Ureter (tissue), 1 donor: ENCODE measurements at regions not wholly inside any gene's neighbourhood (a gene's known extent, or its start where the extent isn't known, plus 50 kb on each side); places are given as distances from the start of the nearest gene placed in this dataset.

Experiments
- DNase-seq: peaks from one replicate; pipeline ENCODE4 v3.0.0-alpha.2; 2020; ENCODE audit warnings: low spot score
- donor health status: DM: yes; HTN: yes; CAD: no.

DNA sequence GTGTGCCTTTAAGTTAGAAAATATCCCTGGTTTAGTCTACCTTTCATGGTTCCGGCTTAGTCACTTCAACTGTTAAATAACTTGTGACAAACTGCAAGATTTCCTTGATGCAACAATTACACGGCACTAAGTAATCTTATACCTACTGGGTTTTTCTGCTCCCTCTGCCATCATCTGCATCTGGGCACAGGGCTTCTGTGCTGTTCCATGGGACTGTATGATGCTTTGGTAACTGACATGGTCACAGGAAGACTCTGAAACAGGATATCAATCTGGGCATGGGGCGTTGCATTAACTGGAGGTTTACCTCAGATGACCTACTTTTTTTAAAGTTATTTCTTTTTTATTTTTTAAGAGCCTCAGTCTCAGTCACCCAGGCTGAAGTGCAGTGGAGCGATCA lies 365.4 kb downstream of the SS18 start:
- no peak for DNase-seq

DNA sequence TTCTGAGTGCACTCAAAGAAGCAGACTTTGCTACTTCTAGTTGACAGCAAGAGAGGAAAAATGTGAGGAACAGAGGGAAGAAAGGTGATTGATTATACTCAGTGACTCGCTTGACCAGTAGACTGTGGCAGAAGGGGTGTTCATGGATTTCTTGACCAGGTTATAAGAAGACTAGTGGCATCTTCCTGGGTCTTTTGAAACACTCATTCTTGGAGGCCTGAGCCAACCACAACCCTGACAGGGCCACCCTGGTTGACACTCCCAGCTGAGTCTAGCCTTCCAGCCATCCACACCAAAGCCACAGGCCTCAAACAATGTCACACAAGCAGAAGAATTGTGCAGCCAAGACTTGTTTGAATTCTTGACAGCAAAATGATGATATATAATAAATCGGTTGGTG lies 366.3 kb downstream of the SS18 start:
- no peak for DNase-seq

DNA sequence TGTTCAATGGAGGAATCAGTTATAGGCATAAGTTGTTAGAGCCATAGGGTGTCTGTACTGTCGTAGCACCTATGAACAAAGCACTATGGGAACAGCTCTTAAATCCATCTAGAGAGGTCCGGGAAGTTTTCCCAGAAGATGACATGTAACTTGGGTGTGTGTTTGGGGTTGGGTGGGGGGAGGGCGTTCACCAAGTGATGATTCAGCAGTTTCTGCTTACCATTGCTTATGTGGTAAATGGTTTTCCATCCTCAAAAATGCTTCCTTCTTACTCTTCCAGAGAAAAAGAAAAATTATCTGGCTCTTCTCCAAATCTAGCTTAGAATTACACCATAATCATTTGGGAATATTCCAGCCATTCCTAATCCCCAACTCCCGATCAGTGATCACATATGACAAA lies 361.1 kb upstream of the ZNF521 start:
- no peak for DNase-seq

DNA sequence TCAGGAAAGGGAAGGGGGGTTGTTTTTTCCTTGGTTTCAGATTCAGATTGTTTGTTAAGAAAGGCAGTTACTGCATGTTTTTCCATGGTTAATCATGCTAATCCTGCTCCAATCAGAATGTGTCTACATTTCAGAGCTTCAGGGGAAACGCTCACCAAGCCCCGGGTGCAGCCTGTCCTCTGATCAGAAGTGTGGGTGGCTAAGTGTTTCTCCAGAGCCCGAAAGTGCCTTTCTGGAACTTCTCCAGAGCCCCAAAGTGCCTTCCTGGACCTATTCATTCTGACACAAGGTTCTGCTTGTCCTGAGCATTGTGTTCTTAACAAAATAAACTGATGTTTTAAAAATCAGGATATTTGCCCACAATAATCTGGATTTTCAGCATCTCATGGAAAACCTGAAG lies 359.0 kb upstream of the ZNF521 start:
- DNase-seq, result no peak

DNA sequence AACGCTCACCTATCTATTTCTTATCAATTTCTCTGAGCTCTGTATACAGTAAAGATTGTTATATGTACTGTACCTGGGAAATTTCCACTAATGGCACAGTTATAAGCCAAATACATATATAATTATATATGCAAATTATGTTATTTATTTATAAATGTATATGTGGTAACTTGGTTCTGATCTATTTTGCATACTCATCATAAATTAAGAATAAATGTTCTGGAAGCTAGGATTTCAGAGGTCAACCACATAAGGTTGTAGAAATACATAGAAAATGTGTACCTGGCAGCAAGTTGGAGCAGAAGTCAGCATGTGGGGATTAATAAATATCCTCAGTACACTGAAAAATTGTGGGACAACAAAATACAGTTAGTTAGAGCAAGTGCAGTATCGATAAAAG lies 353.7 kb upstream of the ZNF521 start:
- DNase-seq, result no peak

DNA sequence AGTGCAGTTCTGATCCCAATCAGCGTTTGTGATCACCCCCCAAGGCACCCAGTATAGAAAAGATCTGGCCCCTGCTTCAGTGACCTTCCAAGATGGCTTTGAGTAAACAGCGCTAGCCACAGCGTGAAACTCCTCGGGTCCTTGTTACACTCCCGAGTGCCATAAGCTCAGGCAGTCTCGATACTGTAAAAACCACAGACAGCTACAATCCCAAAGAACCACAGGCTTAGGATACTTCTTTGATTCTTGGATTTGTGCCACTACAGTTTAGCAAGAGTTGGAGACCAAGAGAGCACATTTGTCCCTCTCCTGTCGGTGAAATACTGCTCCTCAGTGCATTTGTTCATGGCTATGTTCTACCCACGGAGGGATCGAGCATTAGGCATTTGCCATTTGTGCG lies 352.5 kb upstream of the ZNF521 start:
- no peak for DNase-seq

DNA sequence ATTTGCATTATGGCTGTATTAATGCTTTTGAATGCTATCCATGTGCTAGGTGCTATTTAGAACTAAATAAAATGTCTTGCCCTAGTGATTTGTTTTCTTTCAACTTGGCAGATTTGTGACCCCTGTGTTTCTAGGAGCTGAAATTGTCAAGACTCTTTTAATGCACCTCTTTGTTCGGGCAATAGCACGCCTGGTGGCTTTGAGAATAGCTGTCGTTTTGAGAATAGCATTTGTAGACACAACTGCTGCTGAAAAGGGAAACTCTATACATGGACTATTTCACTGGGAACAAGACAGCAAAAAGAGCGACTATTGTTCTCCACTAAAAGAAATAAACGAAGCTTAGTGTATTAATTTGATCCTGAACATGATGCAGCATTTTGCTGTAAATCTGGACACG lies 352.1 kb upstream of the ZNF521 start:
- no peak for DNase-seq

DNA sequence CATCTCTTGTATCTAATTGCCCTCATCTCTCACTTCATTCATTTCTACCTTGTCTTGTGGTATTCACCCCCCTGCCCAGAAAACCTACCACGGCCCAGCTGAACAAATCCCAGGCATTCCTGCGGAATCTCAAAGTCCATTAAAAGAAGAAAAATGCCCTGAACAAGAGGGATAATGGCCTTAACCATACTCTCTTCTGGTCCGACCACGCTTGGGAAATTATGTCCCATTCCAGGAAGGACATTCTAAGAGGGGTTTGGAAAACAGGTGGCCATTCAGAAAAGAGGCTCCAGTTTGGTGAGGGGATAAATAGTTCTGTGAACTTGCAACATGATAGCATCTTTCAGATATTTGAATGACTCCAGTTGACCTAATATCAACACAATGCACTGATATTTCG lies 349.9 kb upstream of the ZNF521 start:
- DNase-seq, result no peak

DNA sequence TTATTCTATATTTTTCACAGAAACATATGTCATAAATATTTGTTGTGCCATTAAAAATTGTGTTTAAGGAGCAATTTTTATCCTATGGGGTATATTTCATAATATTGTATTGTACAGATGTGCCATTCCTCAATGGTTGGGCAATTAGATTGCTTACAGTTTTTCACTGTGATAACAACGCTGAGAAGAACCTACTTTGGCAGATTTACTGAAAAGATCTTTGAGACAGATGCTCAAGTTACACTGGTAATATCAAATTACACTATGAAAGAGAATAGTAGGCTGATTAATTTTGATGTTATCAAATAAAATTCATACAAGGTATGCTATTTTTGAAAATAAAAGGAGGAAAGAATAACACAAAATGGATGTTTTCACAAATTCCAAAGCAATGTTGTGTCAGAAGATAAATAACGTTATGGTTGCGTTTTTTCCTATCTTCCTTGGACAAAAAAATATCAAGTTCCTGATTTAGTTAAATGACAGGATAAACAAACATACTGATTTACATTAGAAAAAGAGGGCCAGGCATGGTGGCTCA lies 335.1 kb upstream of the ZNF521 start:
- no peak for DNase-seq

DNA sequence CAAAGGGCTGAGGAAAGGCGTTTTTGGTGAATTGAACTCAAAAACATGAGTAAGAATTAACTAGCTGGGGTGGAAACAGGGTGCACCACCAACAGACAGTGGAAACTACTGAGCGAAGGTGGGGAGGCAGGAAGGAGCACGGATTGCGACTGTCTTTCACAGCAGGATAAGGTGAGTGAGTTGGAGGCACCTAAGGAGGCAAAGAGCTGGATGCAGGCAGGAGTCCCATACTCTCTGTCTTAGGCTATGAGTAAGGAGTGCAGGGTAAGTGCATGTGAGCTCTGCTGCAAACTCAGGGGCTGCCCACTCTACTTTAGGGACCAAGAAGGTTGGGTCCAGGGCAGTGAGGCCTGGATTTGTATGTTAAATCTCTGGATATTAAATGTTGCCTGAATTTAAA lies 333.1 kb upstream of the ZNF521 start:
- no peak for DNase-seq

DNA sequence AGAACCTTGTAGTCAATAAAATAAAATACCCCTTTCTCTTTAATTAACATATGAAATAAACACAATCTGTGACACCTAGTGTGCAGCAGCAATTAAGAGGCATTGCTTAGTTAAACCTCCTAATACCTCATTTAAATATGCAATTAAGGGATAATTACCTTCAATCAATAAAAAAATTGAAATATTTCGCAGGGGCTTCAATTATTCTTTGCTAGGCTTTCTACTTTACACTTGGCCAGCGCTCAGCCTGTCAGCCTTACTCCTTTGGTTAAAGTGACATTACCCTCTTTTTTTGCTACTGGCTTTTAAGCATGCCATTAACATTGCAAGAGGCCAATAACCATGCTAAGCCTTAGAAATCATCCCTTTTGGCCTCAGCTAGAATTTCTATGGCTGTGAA lies 327.5 kb upstream of the ZNF521 start:
- no peak for DNase-seq

DNA sequence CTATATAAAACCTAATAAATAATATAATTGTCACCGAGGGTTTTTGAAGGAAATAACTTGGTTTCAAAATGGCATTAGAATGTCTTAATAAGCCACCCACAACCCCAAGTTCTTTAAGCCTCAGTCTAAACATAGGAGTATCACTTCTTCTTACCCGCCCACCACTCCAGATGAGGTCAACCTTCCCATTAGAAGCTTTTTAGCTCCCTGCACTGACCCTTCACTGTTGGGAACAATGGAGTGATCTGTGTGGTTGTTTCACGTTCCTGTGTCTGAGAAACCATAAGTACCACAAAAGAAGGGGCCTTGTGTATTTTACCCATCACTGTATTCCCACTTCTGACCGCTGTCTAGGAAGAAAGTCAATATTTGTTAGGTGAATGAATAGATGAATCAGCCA lies 326.3 kb upstream of the ZNF521 start:
- DNase-seq, result no peak

DNA sequence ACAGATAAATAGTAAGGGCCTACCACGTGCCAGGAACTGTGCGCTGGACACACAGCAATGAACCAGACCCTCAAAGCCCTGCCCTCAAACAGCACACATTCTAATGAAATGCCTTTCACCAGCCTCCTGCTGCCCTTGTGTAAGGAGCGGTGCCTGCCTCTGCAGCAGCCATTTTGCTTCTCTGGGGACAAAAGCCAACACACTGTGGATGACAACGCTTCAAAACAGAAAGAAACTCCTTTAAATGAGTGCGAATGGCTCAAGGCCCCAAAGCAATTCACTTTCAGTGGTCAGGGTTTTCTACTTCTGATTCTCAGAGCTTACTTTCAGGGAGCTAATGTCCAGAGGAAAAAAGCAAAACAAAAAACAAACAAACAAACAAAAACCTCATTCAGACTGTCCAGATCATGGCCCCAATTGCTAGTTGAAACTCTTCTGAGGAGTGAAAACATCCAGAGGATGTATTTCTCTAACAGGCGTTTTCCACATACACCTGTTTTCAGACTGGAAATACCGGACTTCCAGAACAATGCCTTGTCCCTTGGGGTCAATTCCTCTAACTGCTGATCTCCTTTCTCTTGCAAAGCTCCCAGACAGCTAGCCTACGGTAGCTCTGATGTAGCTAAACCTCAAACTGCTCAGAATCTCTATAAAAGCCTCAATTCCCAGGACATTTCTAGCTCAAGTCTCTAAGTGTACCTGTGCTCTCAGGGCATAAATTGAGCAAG lies 323.3 kb upstream of the ZNF521 start:
- no peak for DNase-seq

DNA sequence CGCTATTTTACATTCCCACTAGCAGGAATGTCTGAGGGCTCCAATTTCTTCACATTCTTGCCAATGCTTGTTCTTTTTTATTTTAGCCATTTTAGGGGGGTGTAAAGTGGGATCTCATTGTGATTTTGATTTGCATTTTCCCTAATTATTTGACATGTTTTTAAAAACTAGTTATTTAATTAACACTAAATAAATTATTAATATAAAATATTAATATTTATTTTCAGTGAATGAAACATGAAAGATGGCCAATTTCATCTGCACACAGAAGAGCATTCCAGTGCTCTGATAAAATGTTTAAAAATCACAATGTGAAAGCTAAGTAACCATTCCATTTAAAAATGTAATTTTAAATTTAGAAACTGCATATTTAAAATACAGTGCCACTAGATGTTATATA lies 322.2 kb upstream of the ZNF521 start:
- DNase-seq, result no peak

DNA sequence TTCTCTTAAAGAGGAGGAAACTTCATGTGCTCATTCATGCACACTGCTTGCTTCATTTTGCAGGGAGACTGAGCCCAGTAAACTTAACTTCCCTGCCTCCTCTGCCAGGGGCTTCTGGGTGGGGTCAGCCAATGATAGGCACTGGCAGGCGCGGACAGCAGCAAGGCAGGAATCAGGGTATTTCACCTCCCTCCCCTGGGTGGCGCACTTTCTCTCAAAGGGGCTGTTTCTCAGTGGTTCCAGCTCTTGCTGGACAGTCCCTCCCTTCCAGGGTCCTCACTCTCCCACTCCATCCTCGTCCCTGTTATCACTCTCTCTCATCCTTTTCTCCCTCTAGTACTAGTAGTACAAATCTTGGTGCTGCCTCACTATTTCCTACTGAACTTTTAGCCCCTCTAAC lies 320.5 kb upstream of the ZNF521 start:
- no peak for DNase-seq

DNA sequence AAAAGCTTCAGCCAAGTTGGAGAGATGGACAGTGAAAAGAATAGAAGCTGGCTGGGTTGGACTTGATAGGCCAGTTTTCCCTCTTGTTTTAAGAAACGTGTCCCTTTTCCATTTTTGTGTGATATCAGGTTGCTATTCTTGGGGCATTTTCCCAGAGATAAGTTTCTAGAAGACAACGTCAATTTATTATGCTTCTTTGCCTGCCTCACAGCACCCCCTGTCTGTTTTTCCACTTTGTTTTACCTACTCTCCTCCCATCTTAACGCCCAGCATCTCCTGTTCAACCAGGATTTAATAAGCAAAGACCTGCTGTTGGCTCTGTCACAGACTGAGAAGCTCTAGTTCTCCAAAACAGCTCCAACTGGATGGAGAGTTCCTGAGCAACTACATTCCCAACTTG lies 317.8 kb upstream of the ZNF521 start:
- DNase-seq, result no peak

DNA sequence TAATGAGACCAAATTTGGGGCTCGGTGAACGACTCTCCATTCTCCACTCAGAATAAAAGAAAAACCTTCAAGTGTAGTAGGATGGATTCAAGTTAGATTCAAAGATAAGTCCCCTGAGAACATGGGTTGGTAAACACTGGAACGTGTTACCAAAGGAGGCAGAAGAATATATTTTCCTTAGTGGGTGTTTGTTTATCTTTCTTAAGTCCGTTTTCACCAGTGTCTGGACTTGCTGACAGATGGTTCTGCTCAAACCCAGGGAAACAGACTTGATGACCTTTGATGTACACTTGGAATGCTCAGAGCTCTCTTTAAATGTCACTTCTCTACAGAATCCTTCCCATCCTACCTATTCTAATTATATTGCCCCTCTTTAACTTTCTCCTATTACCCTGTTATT lies 310.3 kb upstream of the ZNF521 start:
- DNase-seq, result no peak

DNA sequence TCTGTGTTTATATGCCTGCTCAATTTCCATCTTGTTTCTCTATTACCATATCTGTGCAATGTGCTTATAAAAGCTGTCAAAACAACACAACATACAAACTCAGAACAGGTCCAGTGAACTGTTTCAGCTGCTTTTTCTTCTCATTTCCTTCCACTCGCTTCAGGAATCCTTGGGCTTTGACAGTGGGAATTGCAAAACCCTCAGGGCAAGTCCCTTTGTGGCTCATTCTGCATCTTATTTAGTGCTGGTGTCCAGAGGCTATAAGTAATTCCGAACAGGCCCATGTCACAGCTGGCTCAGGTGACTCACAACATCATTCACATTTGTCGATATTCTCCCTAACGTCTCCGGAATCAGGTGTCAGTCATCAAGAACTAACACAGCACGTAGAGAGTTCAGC lies 309.9 kb upstream of the ZNF521 start:
- no peak for DNase-seq

DNA sequence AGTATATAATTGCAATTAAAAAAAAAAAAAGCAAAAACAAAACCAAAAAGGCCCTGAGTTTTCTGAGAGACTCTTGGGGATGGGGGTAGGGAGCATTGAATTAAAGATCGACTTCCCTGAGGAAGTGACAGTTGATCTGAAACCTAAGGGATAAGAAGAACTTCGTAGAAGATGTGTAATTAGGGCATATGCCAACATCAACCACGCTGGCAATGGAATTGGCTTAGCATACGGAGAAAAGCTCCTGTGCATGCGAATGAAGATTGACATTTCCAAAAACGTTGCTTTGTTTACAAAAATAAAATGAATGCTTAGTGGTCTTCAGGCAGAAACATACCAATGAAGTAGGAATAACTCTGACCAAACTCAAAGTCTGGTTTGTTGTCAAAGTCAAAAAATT lies 307.6 kb upstream of the ZNF521 start:
- DNase-seq, result no peak

DNA sequence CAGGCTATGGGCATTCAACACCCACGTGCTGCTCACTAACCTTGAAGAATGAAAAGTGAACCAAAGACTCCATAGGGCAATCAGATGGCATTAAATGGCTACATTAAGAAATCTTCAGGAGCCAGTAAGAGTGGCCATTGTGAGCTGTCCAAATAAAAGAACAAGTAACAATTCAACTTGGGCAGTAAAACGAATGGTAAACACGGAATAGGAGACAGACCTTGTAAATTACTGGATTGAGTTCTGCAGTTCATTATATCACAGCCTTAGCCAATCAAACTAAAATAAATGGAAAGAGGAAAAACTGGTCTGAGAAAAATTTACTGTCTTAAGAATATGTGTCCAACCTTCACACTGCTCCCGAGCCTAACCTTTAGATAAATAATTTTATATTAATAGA lies 306.5 kb upstream of the ZNF521 start:
- no peak for DNase-seq

DNA sequence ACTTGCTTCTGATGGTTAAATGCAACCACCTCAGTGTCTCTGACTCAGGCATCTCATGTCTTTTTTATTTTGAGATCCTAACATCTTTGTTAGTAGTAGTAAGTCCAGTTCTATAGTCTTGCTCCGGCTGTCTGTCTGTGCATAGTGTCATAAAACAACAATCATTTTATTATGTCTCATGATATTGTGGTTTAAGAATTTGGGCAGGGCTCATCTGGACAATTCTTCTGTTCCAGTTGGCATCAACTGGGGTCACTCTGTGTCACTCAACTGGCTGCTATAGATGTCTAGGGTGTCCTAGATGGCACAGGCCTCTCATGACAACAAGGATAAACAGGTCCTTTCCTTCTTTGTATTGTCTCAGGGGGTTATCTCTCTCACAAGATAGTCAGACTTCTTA lies 299.6 kb upstream of the ZNF521 start:
- no peak for DNase-seq

DNA sequence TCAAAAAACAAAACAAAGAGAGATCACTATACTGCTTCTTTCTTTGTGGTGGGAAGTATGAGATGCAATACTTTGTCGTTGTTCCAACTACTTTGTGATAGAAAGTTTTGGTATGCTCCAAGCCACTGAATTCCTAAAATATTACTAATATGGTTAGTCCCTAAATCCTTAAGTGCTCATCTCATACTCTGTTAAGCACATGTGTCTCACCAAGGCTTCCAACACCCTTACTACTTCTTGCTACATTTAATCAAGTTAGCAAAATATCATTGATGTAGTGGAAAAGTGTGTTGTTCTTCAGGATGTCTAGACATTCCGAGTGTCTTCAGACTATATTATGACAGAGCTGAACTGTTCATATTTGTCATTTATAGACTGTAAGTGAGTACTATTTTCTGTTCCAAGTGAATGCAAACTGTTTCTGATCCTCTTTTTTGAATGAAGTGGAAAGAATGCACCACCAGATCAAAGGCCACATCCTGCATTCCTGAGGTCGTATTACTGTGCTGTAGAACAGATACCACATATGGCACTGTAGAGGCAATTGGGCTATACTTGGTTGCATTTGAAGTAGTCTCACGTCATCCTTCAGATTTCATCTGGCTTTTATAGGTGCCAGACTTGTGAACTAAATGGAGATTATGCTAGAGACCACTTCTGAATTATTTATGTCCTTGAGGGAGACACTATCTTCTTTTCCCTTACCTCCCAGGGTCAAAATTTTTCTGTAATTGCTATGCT lies 298.4 kb upstream of the ZNF521 start:
- no peak for DNase-seq

DNA sequence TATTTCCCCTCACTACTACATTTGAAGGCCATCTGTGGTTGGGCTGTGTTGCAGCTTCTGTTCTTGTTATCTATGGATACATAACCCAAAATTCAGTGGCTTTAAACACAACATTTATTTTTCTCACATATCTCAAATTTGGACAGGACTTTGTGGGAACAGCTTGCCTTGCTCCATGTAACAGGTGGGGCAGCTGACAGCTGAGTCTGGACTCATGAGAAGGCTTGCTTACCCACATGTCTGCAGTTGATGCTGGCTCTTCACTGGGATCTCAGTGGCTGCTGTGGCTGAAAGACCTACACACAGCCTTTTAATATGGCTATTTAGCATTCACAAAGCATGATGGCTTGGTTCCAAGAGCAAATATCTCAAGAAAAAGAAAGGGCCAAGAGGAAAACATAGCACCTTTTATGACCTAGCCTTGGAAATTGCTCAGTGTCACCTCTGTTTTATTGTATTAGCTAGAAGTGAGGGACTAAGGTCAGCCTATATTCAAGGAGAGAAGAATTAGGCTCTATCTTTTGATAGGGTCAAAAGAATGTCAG lies 296.8 kb upstream of the ZNF521 start:
- no peak for DNase-seq
